Fibroblast of pulmonary artery (primary cell): ENCODE measurements at regions not wholly inside any gene's neighbourhood (a gene's known extent, or its start where the extent isn't known, plus 50 kb on each side); places are given as distances from the start of the nearest gene placed in this dataset.

Experiments
- DNase-seq: peaks from one replicate; pipeline ENCODE4 v3.0.0-alpha.2; 2010; ENCODE audit warnings: low read depth
- H3K4me3 ChIP-seq: replicated peaks from 2 replicates; pipeline ENCODE4 v1.5.1; 2011; ENCODE audit warnings: low read depth, mild to moderate bottlenecking, control low read depth, low read length, moderate library complexity
- CTCF ChIP-seq: IDR thresholded peaks from 2 replicates; pipeline ENCODE4 v1.5.1; 2011; ENCODE audit warnings: mild to moderate bottlenecking, control low read depth, low read length, inconsistent platforms; ENCODE audit errors: missing control alignments

- TF ChIP-seq CTCF = no peak
- H3K4me3 ChIP-seq = no peak overlapping the region
- DNase-seq = no peak
These were observed 396.9 kb upstream of the NDST3 start for GRCh38 chr4:117637347-117637746.

GRCh38 chr4:117640836-117641235 lies 393.4 kb upstream of the NDST3 start:
- DNase-seq = no peak
- TF ChIP-seq CTCF = no peak
- H3K4me3 ChIP-seq = no peak overlapping the region

- TF ChIP-seq CTCF = no peak
- H3K4me3 ChIP-seq = no peak overlapping the region
- no peak for DNase-seq
These were observed 392.8 kb upstream of the NDST3 start for GRCh38 chr4:117641519-117641918.

- H3K4me3 ChIP-seq = no peak overlapping the region
- no peak for TF ChIP-seq CTCF
- DNase-seq = no peak
These were observed 380.2 kb upstream of the NDST3 start for GRCh38 chr4:117654079-117654478.

GRCh38 chr4:117660668-117661067 lies 373.6 kb upstream of the NDST3 start:
- TF ChIP-seq CTCF = no peak
- H3K4me3 ChIP-seq = no peak overlapping the region
- no peak for DNase-seq

GRCh38 chr4:117661091-117662072 lies 372.9 kb upstream of the NDST3 start:
- TF ChIP-seq CTCF = no peak
- no peak overlapping the region for H3K4me3 ChIP-seq
- DNase-seq = no peak
